ENCODE measurements at regions not wholly inside any gene's neighbourhood (a gene's known extent, or its start where the extent isn't known, plus 50 kb on each side); places are given as distances from the start of the nearest gene placed in this dataset.

GRCh38 chr3:135911110-135911509 is 54.4 kb upstream of the PPP2R3A start:
- TF ChIP-seq RAD21 (IDR thresholded peaks at IDR 0.05; ENCODE audit: low read length) (no peak), MAZ (IDR thresholded peaks at IDR 0.05; ENCODE audit: borderline replicate concordance, low read depth, low read length) (no peak), POLR2A (IDR thresholded peaks at IDR 0.05; ENCODE audit: low read depth, low read length) (no peak), NFE2L2 (IDR thresholded peaks at IDR 0.05; ENCODE audit: low read depth, low read length) (no peak), SMC3 (IDR thresholded peaks at IDR 0.05; ENCODE audit: low read depth, low read length) (no peak), RFX5 (IDR thresholded peaks at IDR 0.05; ENCODE audit: low read depth, low read length) (no peak), MAFK (IDR thresholded peaks at IDR 0.05; ENCODE audit: low read depth, low read length) (no peak), BHLHE40 (IDR thresholded peaks at IDR 0.05; ENCODE audit: low read depth, low read length) (no peak), CTCF (conservative IDR thresholded peaks at IDR 0.05; ENCODE audit: low read depth, low read length) (no peak), CEBPB (IDR thresholded peaks at IDR 0.05; ENCODE audit: low read depth, low read length) (no peak)
- Histone ChIP-seq H3K27ac (ENCODE audit: insufficient read depth, low read length) (no peak overlapping the region), H3K18ac (ENCODE audit: low read depth, low read length) (no peak overlapping the region), H3K36me3 (ENCODE audit: control insufficient read depth, insufficient read depth, low read length) (no peaks in the 10 kb centered on the region), H3K79me1 (ENCODE audit: low read depth in 1 of 2, low read length in 2 of 2) (no peaks in the 10 kb centered on the region), H4K91ac (ENCODE audit: insufficient read depth, low read depth, low read length) (no peak overlapping the region), H2AK9ac (replicated peaks; ENCODE audit: low read depth, low read length, poor library complexity) (peak overlapping the region; percentile 60), H4K8ac (ENCODE audit: low read depth in 2 of 2, low read length in 2 of 2) (0 out of 4 replicates have a peak overlapping the region, but pooled peaks have one; percentile 49 to 58), H3K56ac (ENCODE audit: extremely low read depth, insufficient read depth, low read length) (no peak overlapping the region), H3K27me3 (ENCODE audit: control insufficient read depth, insufficient read depth, low read length) (no peaks in the 10 kb centered on the region), H2BK20ac (ENCODE audit: low read depth, low read length) (no peak overlapping the region; the same call in 1 of the 2 replicates), H2BK5ac (ENCODE audit: low read depth, low read length, poor library complexity, severe bottlenecking) (no peak overlapping the region), H3K9ac (ENCODE audit: low read depth, low read length) (no peak overlapping the region), H3K9me1 (ENCODE audit: insufficient read depth, low read length) (peaks cover 6% of the 10 kb centered on the region; the same call in 1 of the 2 replicates), H2AK5ac (ENCODE audit: low read depth, low read length) (peak overlapping the region; percentile 8; the same call in 1 of the 2 replicates), H3K4me3 (ENCODE audit: insufficient read depth, low read depth, low read length) (no peak overlapping the region), H2BK120ac (ENCODE audit: low read depth, low read length) (peak overlapping the region; percentile 3; the same call in 1 of the 2 replicates), H3K14ac (replicated peaks; ENCODE audit: low read depth, low read length) (no peak overlapping the region), H3K4me1 (ENCODE audit: control insufficient read depth, insufficient read depth, low read length) (peaks cover 2% of the 10 kb centered on the region), H3K4ac (ENCODE audit: low read depth, low read length) (peak overlapping the region; percentile 20; the same call in 1 of the 2 replicates), H4K5ac (ENCODE audit: low read depth, low read length) (no peak overlapping the region), H2BK15ac (ENCODE audit: low read depth, low read length) (0 out of 3 replicates have a peak overlapping the region, but pooled peaks have one; percentile 8), H3K9me3 (ENCODE audit: control insufficient read depth, insufficient read depth, low read length) (no peaks in the 10 kb centered on the region), H3K23ac (ENCODE audit: low read depth, low read length) (no peak overlapping the region), H2AFZ (replicated peaks; ENCODE audit: low read length, poor library complexity) (peak overlapping the region; percentile 61), H3K4me2 (ENCODE audit: low read depth, low read length) (no peak overlapping the region), H4K20me1 (ENCODE audit: insufficient read depth, low read length) (no peaks in the 10 kb centered on the region)
- ATAC-seq (ENCODE audit: low read depth) (peak; percentile 86), DNase-seq (peak; percentile 52)
- ChIA-PET POLR2A (ENCODE audit: unreplicated experiment) (no interaction called here), CTCF (interaction anchor here (1.6 kb wide), 1 partner anchor 132 kb away, joined by 4 read pairs; no protein-coding TSS in a partner anchor)
- intact Hi-C loops (cut with micrococcal nuclease) (no loop called here), dilution Hi-C loops (cut with HindIII; ENCODE audit: low sequenced_read_pairs, unreplicated experiment) (no loop called here), in situ Hi-C loops (cut with MboI; ENCODE audit: low sequenced_read_pairs) (no loop called here)
- BruUV-seq (replicated peaks) = no TSS peak
- no CpG with 5 or more reads among the region's 2 CpGs for WGBS, 2 experiments (ENCODE audit: extremely low coverage in 2 of 2, insufficient read length in 1 of 2)
